Globus pallidus (tissue), 1 donor: ENCODE measurements at regions not wholly inside any gene's neighbourhood (a gene's known extent, or its start where the extent isn't known, plus 50 kb on each side); places are given as distances from the start of the nearest gene placed in this dataset.
"Not testable (repeated sequence)": the region's sequence is repeated elsewhere in the genome, so short reads cannot be mapped to it uniquely, and the experiment has no call there.

Experiments
- DNase-seq: peaks from one replicate; pipeline ENCODE4 v3.0.0-alpha.2; 2015; ENCODE audit warnings: low spot score

DNA sequence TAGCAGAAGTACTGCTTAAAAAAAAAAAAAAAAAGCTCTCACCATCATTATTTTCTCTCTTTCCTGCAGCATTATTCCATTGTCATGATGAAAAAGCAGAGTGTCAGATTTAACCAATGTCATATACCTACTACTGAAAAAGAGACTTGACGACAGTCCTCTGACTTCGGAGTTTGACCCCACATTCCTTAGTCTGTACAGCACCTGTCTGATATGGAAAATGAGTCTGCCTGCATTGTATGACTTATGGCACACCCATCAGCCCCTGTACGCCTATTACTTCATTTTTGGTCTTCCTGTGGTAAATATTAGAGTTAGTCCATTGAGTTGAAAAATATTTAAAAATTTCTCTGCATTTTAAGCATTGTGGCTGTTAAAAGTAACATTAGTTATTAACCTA, 54.5 kb upstream of the NOX4 start:
- DNase-seq, result no peak

GRCh38 chr11:89555781-89556180, 64.6 kb upstream of the NOX4 start:
- not testable (repeated sequence) for DNase-seq

DNA sequence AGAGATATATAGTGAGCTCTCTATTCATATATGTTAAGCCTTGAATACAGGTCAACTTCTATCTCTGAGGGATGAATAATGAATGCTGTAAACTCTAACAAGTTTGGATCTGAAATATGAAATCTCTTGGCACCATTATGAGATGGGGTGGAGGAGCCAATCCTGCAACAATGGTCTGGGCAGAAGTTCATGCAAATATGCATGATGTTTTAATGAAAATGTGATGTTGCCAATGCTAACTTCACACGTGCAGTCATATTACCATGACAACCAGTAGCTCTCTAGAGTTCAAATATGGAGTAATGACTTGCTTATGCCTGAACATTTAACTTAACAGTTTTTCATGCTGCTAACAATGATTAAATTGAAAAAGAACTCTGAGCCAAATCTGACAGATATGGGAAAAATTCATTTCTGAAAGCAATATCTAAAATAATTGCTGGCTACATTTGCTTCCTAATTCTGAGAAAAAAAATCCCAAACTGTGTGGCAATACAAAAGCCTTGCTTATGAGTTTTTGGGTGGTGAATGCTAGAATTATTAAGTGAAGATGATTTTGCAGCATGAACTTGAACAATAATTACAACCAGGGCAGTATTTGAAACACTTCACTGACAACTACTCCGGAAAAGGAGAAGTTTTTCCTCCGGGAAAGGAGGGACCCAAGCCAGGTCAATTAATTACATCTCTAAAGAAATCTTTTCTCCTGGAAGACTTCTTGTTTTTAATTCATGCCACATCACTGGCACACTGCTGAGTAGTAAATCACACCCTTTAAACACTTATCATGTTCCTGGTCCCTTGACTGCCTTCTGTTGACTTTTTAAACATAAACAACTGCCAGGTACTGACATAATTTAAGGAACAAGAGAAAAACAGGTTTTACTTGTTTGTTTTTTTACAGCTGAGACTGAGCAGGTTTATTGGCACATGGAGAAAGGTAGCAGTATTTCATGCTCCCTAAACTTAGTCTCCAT, 65.8 kb upstream of the NOX4 start:
- DNase-seq, result not testable (repeated sequence)

DNA sequence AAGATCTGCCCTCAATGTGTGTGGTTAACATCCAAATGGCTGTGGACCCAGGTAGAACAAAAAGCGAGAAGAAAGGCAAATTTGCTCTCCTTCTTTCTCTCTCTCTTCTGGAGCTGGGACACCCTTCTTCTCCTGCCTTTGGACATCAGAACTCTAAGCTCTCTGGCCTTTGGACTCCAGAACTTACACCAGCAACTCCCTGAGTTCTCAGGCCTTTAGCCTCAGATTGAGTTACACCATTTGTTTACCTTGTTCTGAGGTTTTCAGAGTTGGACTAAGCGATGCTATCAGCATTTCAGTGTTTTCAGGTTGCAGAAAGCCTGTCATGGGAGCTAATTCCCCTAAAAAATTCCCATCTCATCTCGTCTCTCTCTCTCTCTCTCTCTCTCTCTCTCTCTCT, 69.4 kb upstream of the NOX4 start:
- not testable (repeated sequence) for DNase-seq

DNA sequence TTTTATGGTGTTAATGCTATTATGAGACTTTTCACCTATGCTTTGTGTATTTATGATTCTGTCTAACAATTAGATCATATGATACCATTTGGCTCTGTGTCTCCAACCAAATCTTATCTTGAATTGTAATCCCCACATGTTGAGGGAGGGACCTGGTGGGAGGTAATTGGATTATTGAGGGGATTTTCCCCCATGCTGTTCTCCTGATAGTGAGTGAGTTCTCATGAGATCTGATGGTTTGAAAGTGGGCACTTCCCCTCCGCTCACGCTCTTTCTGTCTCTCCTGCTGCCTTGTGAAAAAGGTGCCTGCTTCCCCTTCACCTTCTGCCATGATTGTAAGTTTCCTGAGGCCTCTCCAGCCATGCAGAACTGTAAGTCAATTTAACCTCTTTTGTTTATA, 71.6 kb upstream of the NOX4 start:
- DNase-seq, result not testable (repeated sequence)

- DNase-seq, result no peak
These were observed 75.8 kb upstream of the NOX4 start for GRCh38 chr11:89566972-89567371.

DNA sequence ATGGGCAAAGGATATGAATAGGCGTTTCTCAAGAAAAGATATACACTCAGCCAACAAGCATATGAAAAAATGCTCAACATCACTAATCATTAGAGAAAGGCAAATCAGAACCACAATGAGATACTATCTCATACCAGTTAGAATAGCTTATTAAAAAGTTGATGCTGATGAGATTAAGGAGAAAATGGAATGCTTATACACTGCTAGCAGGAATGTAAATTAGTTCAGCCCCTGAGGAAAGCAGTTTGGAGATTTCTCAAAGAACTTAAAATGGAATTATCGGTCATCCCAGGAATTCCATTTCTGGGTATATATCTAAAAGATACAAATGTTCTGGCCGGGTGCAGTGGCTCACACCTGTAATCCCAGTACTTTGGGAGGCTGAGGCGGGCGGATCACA, 78.2 kb upstream of the NOX4 start:
- DNase-seq, result not testable (repeated sequence)

DNA sequence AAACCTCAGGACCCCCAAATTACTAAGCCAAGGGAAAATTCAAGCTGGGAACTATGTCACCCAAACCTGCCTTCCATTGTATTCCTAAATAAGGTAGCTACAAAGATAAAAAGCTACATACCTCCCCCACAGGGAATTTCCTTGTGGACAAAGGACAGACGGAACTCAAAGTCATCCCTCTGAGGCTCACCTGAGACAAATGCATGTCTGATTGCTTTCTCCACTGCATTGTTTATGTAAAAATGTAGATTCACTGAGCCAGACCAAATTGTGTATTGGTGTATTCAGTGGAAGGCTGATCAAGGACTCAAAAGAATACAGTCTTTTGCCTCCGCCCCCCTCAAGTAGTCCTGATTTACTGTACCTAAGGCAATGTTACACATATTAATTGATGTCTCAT, 80.5 kb upstream of the NOX4 start:
- DNase-seq, result not testable (repeated sequence)

DNA sequence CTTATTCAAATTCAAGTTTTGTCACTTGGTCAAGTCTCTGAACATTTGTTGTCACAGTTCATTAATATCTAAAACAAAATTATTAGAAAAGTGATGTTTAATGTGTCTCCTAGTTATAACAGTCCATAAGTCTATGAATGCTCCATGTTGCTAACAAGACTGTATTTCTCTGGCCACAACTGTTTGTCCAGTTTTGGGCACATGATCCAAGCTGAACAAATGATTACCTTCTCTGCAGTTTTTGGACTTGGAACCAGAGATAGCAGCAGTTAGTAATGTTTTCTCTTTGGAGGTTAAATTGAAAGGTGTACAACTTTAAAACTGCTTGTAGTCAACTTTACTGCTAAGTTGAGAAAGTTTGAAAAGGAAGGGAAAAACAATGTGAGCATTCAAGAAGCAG, 84.7 kb upstream of the NOX4 start:
- DNase-seq, result not testable (repeated sequence)

DNA sequence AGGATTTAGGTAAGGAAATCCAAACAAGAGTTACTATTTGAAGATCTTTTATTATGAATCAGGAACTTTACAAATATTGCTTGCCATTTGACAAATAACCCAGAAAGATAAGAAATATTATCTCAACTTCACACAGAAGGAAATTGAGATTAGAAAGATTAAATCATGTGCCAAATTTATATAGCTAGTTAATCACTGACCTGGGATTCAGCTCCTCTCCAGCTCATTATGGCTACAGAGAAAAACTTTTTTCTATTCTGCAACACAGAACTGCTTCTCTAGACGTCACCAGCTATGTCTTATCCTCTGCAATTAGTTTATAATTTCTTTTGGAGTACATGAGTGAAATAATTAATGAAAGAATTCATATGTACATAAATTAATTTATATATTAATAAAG, 86.3 kb upstream of the NOX4 start:
- DNase-seq, result not testable (repeated sequence)

DNA sequence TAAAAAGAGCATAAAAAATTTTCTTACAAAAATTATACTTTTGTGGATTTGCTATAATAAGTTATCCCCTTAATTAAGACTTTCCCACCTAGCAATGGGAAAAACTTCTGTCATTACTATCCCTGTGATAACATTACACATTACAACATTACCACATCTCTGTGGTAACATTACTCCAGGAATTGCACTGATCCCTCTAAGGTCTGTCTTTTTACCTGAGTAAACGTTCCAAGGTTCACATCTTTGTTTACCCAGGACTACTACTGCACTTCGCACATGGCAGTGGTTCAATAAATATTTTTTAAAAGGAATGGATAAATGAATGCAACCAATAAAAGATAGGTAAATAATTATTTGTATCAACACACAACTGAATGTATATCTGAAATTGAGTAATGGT, 92.4 kb upstream of the NOX4 start:
- DNase-seq, result no peak

GRCh38 chr11:89585046-89585445, 93.9 kb upstream of the NOX4 start:
- not testable (repeated sequence) for DNase-seq

DNA sequence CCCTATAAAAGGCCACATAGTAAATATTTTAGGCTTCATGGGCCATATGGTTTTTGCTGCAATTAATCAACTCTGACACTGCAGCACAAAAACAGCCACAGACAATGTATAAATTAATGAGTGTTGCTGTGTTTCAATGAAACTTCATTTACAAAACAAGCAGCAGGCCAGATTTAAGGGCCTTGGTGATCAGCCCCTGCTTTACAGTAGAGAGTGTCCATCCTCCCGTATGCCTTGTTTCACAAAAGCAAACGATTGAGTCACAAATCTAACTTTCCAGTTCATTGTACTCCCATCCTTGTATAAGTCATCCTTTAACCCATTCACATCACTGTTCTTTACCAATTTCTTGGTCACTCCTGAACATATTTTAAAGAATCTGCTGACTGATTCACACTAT, 94.3 kb upstream of the NOX4 start:
- not testable (repeated sequence) for DNase-seq

DNA sequence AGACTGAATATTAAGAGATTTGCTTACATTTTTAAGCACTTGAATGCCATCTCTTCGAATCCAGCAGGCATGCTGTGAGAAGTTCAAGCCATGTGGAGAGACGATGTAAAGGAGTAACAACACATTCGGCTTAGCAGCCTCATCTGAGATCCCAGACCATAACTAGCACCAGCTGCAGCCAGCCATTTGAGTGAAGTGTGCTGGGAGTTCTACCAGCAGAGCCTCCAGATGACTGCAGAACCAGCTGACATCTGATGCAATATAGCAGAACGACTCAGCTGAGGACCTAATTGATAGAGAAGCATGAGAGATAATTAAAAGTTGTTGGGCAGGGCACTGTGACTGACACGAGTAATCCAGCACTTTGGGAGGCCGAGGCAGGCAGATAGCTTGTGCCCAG, 98.2 kb upstream of the NOX4 start:
- DNase-seq, result not testable (repeated sequence)

- DNase-seq, result not testable (repeated sequence)
These were observed 98.9 kb upstream of the NOX4 start for GRCh38 chr11:89590008-89590632.

- not testable (repeated sequence) for DNase-seq
These were observed 108.8 kb upstream of the TRIM77 start for GRCh38 chr11:89601263-89601662.

- DNase-seq, result no peak
These were observed 105.8 kb upstream of the TRIM77 start for GRCh38 chr11:89604281-89604680.

DNA sequence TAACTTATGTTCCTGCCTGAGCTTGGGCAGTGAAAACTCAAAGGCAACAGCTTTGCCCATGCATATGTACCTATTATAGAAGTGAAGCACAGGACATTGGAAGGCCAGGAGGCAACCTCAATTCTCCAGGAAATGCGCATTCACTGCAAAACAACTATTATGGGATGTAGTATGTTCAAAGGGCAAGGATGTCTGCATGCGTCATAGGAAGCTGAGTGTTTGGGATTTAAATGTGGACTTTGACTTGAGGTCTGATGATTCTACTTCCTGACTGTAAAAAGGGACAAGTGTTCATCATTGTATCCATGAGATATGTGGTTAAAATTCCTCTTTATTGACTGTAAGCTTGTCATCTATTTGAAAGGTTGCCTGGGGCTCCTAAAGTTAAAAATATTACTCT, 103.3 kb upstream of the TRIM77 start:
- not testable (repeated sequence) for DNase-seq

DNA sequence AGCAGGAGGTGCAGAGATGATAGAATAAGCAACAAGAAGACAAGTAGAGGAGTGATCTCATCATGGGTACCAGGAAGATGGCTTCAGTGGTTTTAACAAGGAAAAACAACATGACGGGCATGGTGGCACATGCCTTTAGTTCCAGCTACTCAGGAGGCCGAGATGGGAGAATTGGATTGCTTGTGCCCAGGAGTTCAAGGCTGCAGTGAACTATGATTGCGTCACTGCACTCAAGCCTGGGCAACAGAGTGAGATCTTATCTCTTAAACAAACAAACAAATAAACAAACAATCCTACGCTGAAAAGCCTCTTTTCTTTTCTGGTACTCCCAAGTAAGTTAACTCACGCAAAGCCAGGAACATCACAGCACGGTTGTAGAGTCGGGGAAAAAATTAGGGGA, 102.6 kb upstream of the TRIM77 start:
- not testable (repeated sequence) for DNase-seq

- DNase-seq, result no peak
These were observed 101.7 kb upstream of the TRIM77 start for GRCh38 chr11:89608234-89608966.

- DNase-seq, result no peak
These were observed 98.0 kb upstream of the TRIM77 start for GRCh38 chr11:89612096-89612495.

DNA sequence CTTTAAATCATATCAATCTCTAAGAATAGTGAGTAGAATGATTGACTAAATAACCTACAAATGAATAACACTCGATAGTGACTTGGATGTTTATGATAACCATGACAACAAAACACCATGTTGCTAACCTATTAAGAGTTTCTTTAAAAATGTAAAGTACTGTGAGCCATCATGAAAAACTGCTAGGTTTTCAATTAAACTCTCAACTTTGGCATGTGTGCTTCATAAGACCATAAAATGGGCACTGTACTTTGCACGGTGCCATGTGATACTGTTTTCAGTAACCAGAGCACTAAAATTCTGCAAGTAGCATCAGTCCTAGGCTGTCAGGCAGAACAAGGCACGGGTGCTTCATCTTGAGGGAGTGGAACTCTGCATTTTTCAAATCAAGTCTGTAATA, 96.2 kb upstream of the TRIM77 start:
- DNase-seq, result no peak

- peak; percentile 49 for DNase-seq
These were observed 95.7 kb upstream of the TRIM77 start for GRCh38 chr11:89614428-89614827.
